HEK293 (cell line): ENCODE measurements at regions not wholly inside any gene's neighbourhood (a gene's known extent, or its start where the extent isn't known, plus 50 kb on each side); places are given as distances from the start of the nearest gene placed in this dataset.

ENCODE experiments used
- CTCF ChIA-PET: fragments of 350-600 bp; formaldehyde crosslinking; extraction: SDS; loops from one replicate; lab custom pipeline; 2021; ENCODE audit warnings: antibody characterized with exemption; lab: Yijun Ruan, JAX
- POLR2A ChIA-PET: fragments of 300-600 bp; formaldehyde crosslinking; extraction: SDS; loops from one replicate; lab custom pipeline; 2020; ENCODE audit warnings: antibody characterized with exemption, inconsistent platforms; lab: Yijun Ruan, JAX
- H3K27ac ChIP-seq: fragments of 200-500 bp; sonication (Bioruptor generic); 2 replicates; pipeline ENCODE4 v1.5.1; 2014; ENCODE audit warnings: low read depth, low read length, control low read depth, inconsistent platforms; ENCODE audit errors: extremely low read depth
- H3K36me3 ChIP-seq, 2 experiments: fragments of 200-500 bp in 1 of 2; sonication (Bioruptor generic) in 1 of 2; 1 replicate in 1 of 2; 2 replicates in 1 of 2; pipeline ENCODE4 v1.5.1; 2014 to 2017; ENCODE audit warnings: inconsistent platforms in 2 of 2, low read length in 2 of 2; ENCODE audit not compliant: control insufficient read depth in 2 of 2, insufficient read depth in 1 of 2
- H3K4me1 ChIP-seq: fragments of 200-500 bp; sonication (Bioruptor generic); 2 replicates; pipeline ENCODE4 v1.5.1; 2014; ENCODE audit warnings: mild to moderate bottlenecking, low read length, inconsistent platforms; ENCODE audit not compliant: control insufficient read depth, insufficient read depth
- H3K4me3 ChIP-seq: 2 replicates; pipeline ENCODE4 v1.5.1; 2011; ENCODE audit warnings: low read depth, mild to moderate bottlenecking, control low read depth, low read length, moderate library complexity
- H3K9me3 ChIP-seq: fragments of 200-500 bp; sonication (Bioruptor generic); 2 replicates; pipeline ENCODE4 v1.5.1; 2014; ENCODE audit warnings: low read depth, low read length, inconsistent platforms; ENCODE audit not compliant: control insufficient read depth, insufficient read depth
- INSM2 ChIP-seq: fragments of 450-650 bp; formaldehyde crosslinking; IDR thresholded peaks from 2 replicates; pipeline ENCODE4 v1.5.1; 2016; ENCODE audit warnings: missing biosample characterization, missing genetic modification characterization
- KLF1 ChIP-seq: fragments of 450-650 bp; formaldehyde crosslinking; IDR thresholded peaks from 2 replicates; pipeline ENCODE4 v1.5.1; 2016; ENCODE audit warnings: missing biosample characterization, missing genetic modification characterization
- TCF7L2 ChIP-seq: IDR thresholded peaks from 2 replicates; pipeline ENCODE4 v1.6.1; 2011; ENCODE audit warnings: low read depth, mild to moderate bottlenecking, inconsistent platforms, low read length, moderate library complexity, borderline replicate concordance
- ZBTB20 ChIP-seq: fragments of 450-650 bp; formaldehyde crosslinking; IDR thresholded peaks from 2 replicates; pipeline ENCODE4 v1.5.1; 2016; ENCODE audit warnings: missing biosample characterization, missing genetic modification characterization
- ZNF175 ChIP-seq: fragments of 450-650 bp; formaldehyde crosslinking; IDR thresholded peaks from 2 replicates; pipeline ENCODE4 v1.5.1; 2016; ENCODE audit warnings: missing biosample characterization, missing genetic modification characterization
- ZNF239 ChIP-seq: fragments of 450-650 bp; formaldehyde crosslinking; IDR thresholded peaks from 2 replicates; pipeline ENCODE4 v1.5.1; 2016; ENCODE audit warnings: missing biosample characterization, missing genetic modification characterization
- ZNF26 ChIP-seq: fragments of 450-650 bp; formaldehyde crosslinking; IDR thresholded peaks from 2 replicates; pipeline ENCODE4 v1.5.1; 2016; ENCODE audit warnings: missing biosample characterization, missing genetic modification characterization
- ZNF366 ChIP-seq: fragments of 450-650 bp; formaldehyde crosslinking; conservative IDR thresholded peaks from 2 replicates; pipeline ENCODE4 v1.5.1; 2016; ENCODE audit warnings: missing biosample characterization, missing genetic modification characterization
- ZNF473 ChIP-seq: fragments of 450-650 bp; formaldehyde crosslinking; IDR thresholded peaks from 2 replicates; pipeline ENCODE4 v1.5.1; 2017; ENCODE audit warnings: missing biosample characterization, missing genetic modification characterization
- ZNF513 ChIP-seq: fragments of 450-650 bp; IDR thresholded peaks from 2 replicates; pipeline ENCODE4 v1.5.1; 2018; ENCODE audit warnings: missing biosample characterization, missing genetic modification characterization
- ZNF530 ChIP-seq: fragments of 450-650 bp; formaldehyde crosslinking; IDR thresholded peaks from 2 replicates; pipeline ENCODE4 v1.5.1; 2016; ENCODE audit warnings: low read depth, missing biosample characterization, missing genetic modification characterization
- ZNF558 ChIP-seq: fragments of 450-650 bp; formaldehyde crosslinking; IDR thresholded peaks from 2 replicates; pipeline ENCODE4 v1.5.1; 2016; ENCODE audit warnings: missing biosample characterization, missing genetic modification characterization
- ZNF596 ChIP-seq: fragments of 450-650 bp; IDR thresholded peaks from 2 replicates; pipeline ENCODE4 v1.5.0; 2018; ENCODE audit warnings: missing biosample characterization, mild to moderate bottlenecking, missing genetic modification characterization, moderate library complexity
- ZNF610 ChIP-seq: fragments of 450-650 bp; formaldehyde crosslinking; IDR thresholded peaks from 2 replicates; pipeline ENCODE4 v1.5.1; 2016; ENCODE audit warnings: missing biosample characterization, missing genetic modification characterization, borderline replicate concordance
- ZNF658 ChIP-seq: fragments of 450-650 bp; formaldehyde crosslinking; IDR thresholded peaks from 2 replicates; pipeline ENCODE4; 2016; ENCODE audit warnings: missing biosample characterization, missing genetic modification characterization
- TF ChIP-seq, protein P1 (sequence below): fragments of 450-650 bp; formaldehyde crosslinking; conservative IDR thresholded peaks from 2 replicates; pipeline ENCODE4 v1.5.1; 2016; ENCODE audit warnings: low read depth, missing biosample characterization, missing genetic modification characterization

- H3K4me3 ChIP-seq = no peak overlapping the region
- ChIA-PET POLR2A (no interaction called here), CTCF (interaction anchor here (0.6 kb wide), 1 partner anchor 491 kb away, joined by 7 read pairs; no protein-coding TSS in a partner anchor)
- no peaks in the 10 kb centered on the region for H3K9me3 ChIP-seq
- H3K36me3 ChIP-seq = no peaks in the 10 kb centered on the region
- TF ChIP-seq ZNF513 = no peak
- no peak for TF ChIP-seq ZNF558 (tag by site-specific recombination)
- TF ChIP-seq INSM2 (tag by site-specific recombination) = no peak
- TF ChIP-seq KLF1 = no peak
- no peak overlapping the region for H3K27ac ChIP-seq
- H3K4me1 ChIP-seq = no peaks in the 10 kb centered on the region
Measured at GRCh38 chr5:93206203-93206602, 374.8 kb downstream of the NR2F1-AS1 start.

DNA sequence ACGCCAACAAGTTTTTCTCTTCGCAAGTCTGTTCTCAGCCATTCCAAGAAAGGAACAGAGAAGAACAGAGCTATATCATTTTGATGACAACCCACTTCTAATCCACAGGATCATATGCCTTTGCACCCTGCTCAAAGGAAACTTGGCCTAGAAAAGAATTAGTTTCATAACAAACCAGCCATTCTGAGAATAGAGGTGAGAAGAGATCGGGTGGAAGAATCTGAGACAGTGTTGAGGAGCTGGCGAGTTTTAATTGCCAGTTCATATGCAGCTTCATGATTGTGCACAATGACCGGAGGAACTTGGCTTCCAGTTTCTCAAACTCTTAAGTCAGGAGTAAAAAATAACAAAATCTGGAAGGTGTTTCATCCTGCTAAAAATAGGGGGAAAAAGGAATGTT is 380.0 kb downstream of the NR2F1-AS1 start:
- TF ChIP-seq ZNF530 = no peak
- no peak for TF ChIP-seq ZNF610 (tag by site-specific recombination)
- TF ChIP-seq ZNF596 (tag by site-specific recombination) = no peak
- TF ChIP-seq TCF7L2 = no peak
- TF ChIP-seq, protein P1, sequence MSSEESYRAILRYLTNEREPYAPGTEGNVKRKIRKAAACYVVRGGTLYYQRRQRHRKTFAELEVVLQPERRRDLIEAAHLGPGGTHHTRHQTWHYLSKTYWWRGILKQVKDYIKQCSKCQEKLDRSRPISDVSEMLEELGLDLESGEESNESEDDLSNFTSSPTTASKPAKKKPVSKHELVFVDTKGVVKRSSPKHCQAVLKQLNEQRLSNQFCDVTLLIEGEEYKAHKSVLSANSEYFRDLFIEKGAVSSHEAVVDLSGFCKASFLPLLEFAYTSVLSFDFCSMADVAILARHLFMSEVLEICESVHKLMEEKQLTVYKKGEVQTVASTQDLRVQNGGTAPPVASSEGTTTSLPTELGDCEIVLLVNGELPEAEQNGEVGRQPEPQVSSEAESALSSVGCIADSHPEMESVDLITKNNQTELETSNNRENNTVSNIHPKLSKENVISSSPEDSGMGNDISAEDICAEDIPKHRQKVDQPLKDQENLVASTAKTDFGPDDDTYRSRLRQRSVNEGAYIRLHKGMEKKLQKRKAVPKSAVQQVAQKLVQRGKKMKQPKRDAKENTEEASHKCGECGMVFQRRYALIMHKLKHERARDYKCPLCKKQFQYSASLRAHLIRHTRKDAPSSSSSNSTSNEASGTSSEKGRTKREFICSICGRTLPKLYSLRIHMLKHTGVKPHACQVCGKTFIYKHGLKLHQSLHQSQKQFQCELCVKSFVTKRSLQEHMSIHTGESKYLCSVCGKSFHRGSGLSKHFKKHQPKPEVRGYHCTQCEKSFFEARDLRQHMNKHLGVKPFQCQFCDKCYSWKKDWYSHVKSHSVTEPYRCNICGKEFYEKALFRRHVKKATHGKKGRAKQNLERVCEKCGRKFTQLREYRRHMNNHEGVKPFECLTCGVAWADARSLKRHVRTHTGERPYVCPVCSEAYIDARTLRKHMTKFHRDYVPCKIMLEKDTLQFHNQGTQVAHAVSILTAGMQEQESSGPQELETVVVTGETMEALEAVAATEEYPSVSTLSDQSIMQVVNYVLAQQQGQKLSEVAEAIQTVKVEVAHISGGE (tag by site-specific recombination) = no peak
- TF ChIP-seq ZBTB20 = no peak
- no peak for TF ChIP-seq ZNF366 (tag by site-specific recombination)
- no peaks in the 10 kb centered on the region for H3K9me3 ChIP-seq
- POLR2A ChIA-PET = no interaction called here
- H3K36me3 ChIP-seq = no peaks in the 10 kb centered on the region
- no peaks in the 10 kb centered on the region for H3K4me1 ChIP-seq
- H3K4me3 ChIP-seq = no peak overlapping the region
- CTCF ChIA-PET = no interaction called here
- no peak overlapping the region for H3K27ac ChIP-seq

DNA sequence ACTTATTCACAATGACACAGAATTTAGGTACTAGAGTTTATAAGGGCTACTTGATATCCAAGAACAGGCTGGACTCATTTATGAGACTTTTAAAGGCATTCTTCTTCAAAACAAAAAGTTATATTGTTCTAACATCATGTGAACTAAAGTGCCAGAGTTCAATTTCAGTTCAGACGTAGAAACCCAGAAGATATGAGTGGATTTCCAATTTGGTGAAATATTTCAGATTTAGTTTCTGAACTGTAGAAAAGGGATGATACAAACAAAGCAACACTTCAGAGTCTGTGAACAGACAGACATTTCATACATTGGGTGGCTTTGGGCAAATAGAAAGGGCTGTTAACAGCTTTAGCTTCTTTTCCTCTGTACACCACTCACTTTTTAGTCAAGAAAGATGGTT is 384.0 kb downstream of the NR2F1-AS1 start:
- TF ChIP-seq ZNF658 (tag by site-specific recombination) (no peak), ZNF473 (tag by site-specific recombination) (no peak), ZNF175 (tag by site-specific recombination) (no peak), ZNF239 (tag by site-specific recombination) (no peak), ZNF26 (no peak)
- H3K9me3 ChIP-seq = no peaks in the 10 kb centered on the region
- H3K27ac ChIP-seq = no peak overlapping the region
- ChIA-PET POLR2A (no interaction called here), CTCF (interaction anchor here (0.6 kb wide), 1 partner anchor 283 kb away, joined by 4 read pairs; no protein-coding TSS in a partner anchor)
- H3K36me3 ChIP-seq = no peaks in the 10 kb centered on the region
- H3K4me3 ChIP-seq = no peak overlapping the region
- peaks cover 6% of the 10 kb centered on the region; the same call in 1 of the 2 replicates for H3K4me1 ChIP-seq
